GM12892 (cell line): ENCODE measurements at regions not wholly inside any gene's neighbourhood (a gene's known extent, or its start where the extent isn't known, plus 50 kb on each side); places are given as distances from the start of the nearest gene placed in this dataset.

Experiments used
- DNase-seq: peaks from one replicate; pipeline ENCODE4 v3.0.0; 2011; ENCODE audit not compliant: insufficient read length
- FAIRE-seq: peaks from 2 replicates; lab custom pipeline; 2011; peaks lifted over from hg19 to GRCh38; lab: Jason Lieb, UNC
- POLR2A ChIP-seq: IDR thresholded peaks from 2 replicates; pipeline ENCODE4 v1.6.1; 2011; ENCODE audit warnings: low read depth, low read length, control low read depth
- POLR2AphosphoS5 ChIP-seq: IDR thresholded peaks from 2 replicates; pipeline ENCODE4 v1.6.1; 2011; ENCODE audit warnings: low read depth, low read length, control low read depth
- TAF1 ChIP-seq: IDR thresholded peaks from 2 replicates; pipeline ENCODE4 v1.6.1; 2011; ENCODE audit warnings: low read depth, mild to moderate bottlenecking, control low read depth, low read length, borderline replicate concordance

DNA sequence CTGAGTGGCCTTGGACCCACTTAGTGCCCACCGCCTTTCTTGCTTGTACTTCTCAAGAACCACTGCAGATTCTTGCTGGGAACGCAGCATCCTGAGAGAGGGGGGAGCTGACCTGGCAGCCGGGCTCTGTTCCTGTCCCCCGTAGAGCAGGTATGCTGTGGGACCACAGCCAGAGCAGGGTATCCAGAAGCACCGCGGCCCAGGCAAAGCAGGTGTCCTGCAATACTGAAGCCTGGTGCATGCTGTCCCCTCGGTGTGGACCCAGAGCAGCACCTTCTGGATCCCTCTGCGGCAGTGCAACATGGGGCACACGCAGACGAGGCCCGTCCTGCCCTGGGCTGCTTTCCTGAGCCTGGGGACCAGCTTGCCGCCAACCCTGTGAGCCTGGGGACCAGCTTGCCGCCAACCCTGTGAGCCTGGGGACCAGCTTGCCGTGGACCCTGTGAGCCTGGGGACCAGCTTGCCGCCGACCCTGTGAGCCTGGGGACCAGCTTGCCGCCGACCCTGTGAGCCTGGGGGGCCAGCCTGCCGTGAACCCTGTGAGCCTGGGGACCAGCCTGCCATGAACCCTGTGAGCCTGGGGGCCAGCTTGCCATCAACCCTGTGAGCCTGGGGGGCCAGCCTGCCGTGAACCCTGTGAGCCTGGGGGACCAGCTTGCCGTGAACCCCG, 60.9 kb upstream of the ADGRA1 start:
- DNase-seq = no peak
- no peak for TF ChIP-seq TAF1
- TF ChIP-seq POLR2A = no peak
- no peak for TF ChIP-seq POLR2AphosphoS5
- FAIRE-seq = no peak

DNA sequence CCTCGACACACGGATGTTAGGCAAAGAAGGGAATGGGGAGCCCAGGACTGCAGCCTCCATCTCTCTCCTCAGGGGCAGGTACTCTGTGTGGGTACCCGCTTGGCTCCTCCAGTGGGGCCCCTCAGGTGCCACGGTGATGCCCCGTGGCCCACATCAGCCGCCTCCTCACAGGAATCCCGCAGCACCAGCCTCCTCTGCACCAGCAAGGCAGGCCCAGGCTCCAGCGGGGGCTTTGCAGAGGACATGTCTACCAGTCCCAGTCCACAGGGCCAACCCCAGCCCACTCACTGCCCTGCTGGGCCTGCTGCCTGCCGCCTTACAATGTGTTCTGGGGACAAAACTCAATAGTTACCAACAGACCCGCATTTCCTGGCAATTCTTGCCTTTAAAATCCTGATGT, 61.6 kb upstream of the ADGRA1 start:
- FAIRE-seq = no peak
- no peak for DNase-seq
- TF ChIP-seq POLR2A = no peak
- no peak for TF ChIP-seq POLR2AphosphoS5
- TF ChIP-seq TAF1 = no peak

DNA sequence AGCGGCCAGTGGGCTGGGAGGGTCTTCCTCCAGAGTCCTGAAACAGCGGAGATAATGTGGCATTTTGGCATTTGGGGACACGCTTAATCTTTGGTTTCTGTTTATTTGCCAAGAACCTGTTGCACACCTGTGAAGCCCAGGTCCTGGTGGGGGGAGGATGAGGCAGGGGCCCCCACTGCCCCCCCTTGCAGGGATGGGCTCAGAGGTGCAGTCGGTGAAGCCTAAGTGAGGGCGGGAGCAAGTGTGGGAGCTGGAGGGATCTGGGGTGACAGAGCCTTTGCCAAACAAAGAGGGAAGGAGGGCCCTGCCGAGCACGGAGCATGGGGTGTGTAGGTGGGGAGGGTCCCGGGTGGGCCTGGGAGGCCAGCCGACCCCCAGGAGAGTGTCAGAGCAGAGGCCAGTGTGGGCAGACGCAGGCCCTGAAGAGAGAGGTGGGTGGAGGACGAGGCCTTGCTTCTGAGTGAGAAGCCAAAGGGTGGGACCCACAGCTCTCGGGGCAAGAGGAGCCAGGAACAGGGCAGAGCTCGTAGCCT, 62.1 kb upstream of the ADGRA1 start:
- FAIRE-seq = no peak
- no peak for DNase-seq
- TF ChIP-seq TAF1 = no peak
- no peak for TF ChIP-seq POLR2A
- TF ChIP-seq POLR2AphosphoS5 = no peak

DNA sequence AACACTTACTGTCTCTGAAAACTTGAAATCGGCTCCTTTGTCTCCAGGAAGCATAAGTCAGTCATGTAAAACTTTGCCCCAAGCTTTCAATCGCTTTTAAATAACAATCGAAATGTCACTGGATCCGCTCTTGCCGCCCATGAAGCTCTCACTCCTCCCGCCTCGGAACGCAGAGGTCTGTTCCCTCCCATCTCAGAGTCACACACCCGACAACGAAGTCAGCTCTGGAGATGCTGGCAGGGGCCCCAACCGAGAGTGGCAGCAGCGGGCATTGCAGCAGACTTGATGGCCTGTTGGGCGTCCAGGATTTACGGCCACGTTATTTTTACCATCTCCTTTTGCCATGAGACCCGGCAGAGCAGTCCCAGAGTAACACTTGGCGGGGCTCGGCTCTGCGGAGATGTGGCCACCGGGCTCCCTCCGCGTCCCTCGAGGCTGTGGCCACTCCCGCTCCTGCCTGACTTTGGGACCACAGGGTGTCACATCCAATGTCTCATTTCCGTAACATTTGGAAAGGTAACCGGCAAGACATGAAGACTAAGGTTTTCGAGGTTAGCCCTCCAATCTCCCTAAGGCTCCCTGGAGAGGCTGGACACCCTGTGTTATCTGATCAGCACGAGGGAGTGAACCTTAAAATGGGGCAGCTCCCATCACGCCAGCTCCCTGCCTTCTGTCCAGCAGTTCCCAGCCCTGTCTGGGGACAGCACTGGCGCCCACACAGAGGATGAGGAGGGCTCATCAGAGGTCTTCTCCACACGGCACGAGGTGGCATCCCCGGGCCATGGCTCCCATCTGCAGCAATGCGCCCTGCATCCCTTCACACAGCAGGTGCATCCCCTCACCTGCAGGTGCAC, 62.8 kb upstream of the ADGRA1 start:
- TF ChIP-seq POLR2AphosphoS5 (no peak), POLR2A (no peak), TAF1 (no peak)
- no peak for FAIRE-seq
- DNase-seq = no peak

DNA sequence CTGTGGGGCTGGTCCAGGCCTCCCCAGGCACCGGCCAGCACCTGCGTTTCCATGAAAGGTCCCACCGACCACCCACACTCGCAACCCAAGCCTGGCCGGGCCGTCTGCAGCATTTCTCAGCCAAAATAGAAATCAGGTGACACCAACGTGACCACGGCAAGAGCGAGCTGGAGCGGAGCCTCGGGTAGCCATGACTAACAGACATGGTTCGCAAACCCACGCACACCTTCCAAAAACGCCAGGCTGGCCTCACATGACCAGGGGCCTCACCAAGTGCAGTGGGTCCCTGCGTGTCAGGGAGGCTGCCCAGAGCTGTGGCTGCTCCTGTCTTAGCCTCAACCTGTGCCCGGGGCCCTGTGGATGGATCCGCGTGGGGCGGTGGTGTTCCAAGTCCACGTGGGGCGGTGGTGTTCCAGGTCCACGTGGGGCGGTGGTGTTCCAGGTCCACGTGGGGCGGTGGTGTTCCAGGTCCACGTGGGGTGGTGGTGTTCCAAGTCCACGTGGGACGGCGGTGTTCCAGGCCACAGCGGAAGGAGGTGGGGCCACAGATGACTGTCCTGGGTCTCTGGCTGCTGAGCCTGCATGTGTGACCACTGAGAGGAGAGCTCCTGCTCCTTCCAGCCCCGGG, 64.4 kb upstream of the ADGRA1 start:
- DNase-seq = no peak
- no peak for FAIRE-seq
- TF ChIP-seq POLR2A (no peak), POLR2AphosphoS5 (no peak), TAF1 (no peak)

DNA sequence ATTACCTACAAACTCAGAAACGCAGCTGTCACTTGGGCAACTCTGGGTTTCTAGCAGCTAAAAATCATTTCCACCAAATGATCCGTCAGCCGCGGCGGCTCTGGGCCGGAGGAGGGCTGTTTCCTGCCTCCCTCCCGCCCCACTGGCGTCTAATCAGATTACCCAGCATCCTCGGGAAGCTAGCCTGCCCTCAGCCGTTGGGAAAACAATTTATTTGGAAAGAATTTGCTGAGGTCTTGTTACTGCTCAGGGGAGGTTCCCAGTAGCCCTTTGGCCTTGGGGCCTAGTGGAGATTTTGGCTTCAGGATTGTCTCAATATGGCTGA, 65.0 kb upstream of the ADGRA1 start:
- no peak for DNase-seq
- TF ChIP-seq POLR2A = no peak
- TF ChIP-seq TAF1 = no peak
- TF ChIP-seq POLR2AphosphoS5 = no peak
- FAIRE-seq = no peak

DNA sequence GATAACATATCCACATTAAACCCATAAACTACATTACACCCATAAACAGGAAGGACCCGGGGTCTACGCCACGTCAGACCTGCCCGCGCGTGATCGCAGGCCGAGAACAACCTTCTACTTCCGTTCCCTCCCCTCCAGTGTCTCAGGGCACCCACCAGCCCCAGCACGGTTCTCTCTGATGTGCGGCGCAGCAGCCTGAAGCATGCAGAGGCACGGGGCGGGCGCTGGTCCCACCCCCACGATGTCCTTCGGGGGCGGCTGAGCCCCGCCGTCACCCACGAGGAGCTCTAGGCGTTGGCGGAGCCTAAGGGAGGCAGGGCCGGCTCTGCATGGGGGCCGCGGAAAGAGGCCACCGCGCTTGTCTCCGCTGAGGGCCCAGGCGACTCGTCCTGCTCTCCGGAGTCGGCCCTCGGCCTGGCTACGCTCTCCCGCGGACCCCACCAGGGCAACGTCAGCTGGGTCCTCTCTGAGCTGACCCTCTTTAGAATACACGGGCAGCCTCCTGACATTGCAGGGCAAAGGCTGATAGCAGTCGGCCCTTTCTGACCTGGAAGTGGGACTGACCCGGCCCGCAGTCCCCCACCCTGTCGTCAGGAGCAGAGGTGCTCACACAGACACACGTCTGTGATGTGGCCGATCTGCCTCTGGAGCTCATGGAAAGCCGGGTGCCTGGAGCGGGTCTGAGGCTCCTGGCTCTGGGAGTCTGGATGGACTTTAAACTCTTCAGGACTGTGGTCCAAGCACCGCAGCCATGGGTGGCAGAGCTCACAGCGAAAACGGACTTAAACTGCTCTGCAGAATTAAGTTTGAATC, 65.6 kb upstream of the ADGRA1 start:
- DNase-seq = no peak
- TF ChIP-seq POLR2AphosphoS5 (no peak), POLR2A (no peak), TAF1 (no peak)

DNA sequence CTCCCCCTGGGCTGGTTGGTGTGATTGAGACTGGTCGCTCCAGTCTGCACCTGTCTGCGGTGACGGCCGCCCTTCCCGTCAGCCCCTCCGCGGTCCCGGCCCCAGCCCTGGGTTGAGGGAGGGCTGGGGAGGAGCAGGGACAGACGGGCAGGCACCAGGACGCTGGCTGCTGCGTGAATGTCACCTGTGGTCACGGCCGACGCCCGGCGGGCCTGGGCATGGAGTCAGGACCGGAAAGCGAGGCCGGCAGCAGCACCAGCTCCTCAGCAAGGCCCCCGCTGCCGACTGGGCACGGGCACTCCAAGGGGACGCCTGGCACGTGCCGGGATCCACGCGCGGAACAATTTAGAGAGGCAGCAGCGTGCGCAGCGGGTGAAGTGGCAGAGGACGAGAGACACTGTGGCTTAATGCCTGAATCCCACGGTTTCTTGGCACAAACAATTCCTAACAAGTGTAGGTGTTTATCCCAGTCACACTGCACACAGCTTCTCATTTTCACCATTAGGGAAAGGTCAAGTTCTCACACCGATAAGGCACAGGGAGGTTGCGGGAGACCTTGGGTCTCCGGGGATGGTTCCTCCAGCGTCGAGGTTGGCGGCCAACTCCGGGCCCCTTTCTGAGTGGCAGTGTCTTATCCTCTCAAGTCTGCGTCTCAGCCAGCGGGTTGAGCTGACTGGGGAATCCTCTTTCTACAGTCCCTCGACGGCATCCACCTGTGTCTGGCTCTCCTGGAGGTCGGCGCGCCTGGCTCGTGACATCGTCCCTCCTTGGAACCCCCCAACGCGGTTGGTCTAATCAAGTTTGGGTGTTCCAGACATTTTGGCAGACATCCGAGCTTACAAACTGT, 66.4 kb upstream of the ADGRA1 start:
- TF ChIP-seq TAF1 = no peak
- no peak for TF ChIP-seq POLR2AphosphoS5
- TF ChIP-seq POLR2A = no peak
- FAIRE-seq (no peak), DNase-seq (no peak)

More for the DNA sequence above, 65.6 kb upstream of the ADGRA1 start:
- no peak for FAIRE-seq

DNA sequence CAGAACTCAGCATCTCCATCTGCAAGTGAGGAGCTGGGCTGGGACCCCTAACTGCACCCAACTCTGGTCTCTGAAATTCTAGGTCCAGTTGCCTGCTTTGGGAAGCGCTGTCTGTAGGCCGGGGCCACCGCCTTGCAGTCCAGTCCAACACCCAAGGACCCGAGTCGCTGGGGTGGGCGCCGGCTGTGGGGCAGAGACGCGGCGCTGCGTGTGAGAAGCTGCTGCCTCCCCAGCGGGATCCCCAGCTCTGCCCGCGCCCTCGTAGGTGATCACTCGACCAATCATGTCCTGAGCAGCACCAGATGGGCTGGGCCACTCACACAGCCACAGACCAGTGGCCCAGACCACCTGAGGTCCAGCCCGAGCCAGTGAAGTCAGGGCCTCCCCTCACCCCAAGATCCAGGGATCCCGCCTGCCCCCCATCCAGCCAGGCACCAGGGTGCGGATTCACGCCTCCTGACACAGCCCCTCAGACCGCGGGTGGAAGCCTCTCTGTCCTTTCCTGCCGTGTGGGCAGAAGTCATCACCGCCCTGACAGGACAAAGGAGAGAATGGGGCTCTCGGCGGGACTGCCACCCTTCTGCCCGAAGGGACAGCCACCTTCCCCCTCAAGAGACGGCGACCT, 67.4 kb upstream of the ADGRA1 start:
- no peak for TF ChIP-seq POLR2AphosphoS5
- TF ChIP-seq TAF1 = no peak
- TF ChIP-seq POLR2A = no peak
- FAIRE-seq (no peak), DNase-seq (no peak)
